ENCODE measurements at regions not wholly inside any gene's neighbourhood (a gene's known extent, or its start where the extent isn't known, plus 50 kb on each side); places are given as distances from the start of the nearest gene placed in this dataset.

DNA sequence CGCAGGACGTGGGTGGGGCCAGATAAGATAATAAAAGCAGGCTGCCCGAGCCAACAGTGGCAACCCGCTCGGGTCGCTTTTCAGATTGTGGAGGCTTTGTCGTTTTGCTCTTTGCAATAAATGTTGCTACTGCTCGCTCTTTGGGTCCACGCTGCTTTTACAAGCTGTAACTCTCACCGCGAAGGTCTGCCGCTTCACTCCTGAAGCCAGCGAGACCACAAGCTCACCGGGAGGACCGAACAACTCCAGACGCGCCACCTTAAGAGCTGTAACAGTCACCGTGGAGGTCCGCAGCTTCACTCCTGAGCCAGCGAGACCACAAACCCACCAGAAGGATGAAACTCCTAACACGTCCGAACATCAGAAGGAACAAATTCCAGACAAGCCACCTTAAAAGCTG, 286.6 kb upstream of the MAGI2 start:
- no peak overlapping the region for H3K9ac ChIP-seq (ENCODE audit: control insufficient read depth, insufficient read depth, low read length)
- H3K27ac ChIP-seq (ENCODE audit: control insufficient read depth, insufficient read depth) = no peak overlapping the region
- BruUV-seq (replicated peaks) = no TSS peak
- intact Hi-C loops (cut with micrococcal nuclease; ENCODE audit: unreplicated experiment) (loop anchor here (5.0 kb wide), 1 partner anchor 443 kb away; no protein-coding TSS in a partner anchor), in situ Hi-C loops (cut with MboI) (no loop called here)
- no peak overlapping the region for H3K4me2 ChIP-seq (ENCODE audit: control insufficient read depth, insufficient read depth)
- FAIRE-seq (no peak), ATAC-seq (no peak), DNase-seq (ENCODE audit: low read depth, low spot score) (no peak)
- SMC1A ChIA-PET (ENCODE audit: uncharacterized antibody, unreplicated experiment) = interaction anchor here (0.7 kb wide), 1 partner anchor 424 kb away, joined by 3 read pairs; no protein-coding TSS in a partner anchor
- no peaks in the 10 kb centered on the region for H3K4me1 ChIP-seq (ENCODE audit: control insufficient read depth, insufficient read depth, low read length)
- POLR2A ChIA-PET = no interaction called here
- 71% methylated on average over 22 of the region's 22 CpGs for WGBS (ENCODE audit: insufficient coverage, insufficient replicate concordance, low lambda C conversion rate, missing lambda C conversion rate)
- CTCF ChIA-PET = no interaction called here
- no peak overlapping the region for H3K4me3 ChIP-seq
- RAD21 ChIA-PET (ENCODE audit: unreplicated experiment) = no interaction called here
- H3K9me3 ChIP-seq (replicated peaks; ENCODE audit: control insufficient read depth, insufficient read depth, low read length) = no peaks in the 10 kb centered on the region
- no peaks in the 10 kb centered on the region for H3K79me2 ChIP-seq (ENCODE audit: control insufficient read depth, insufficient read depth, low read length)
- H4K20me1 ChIP-seq (ENCODE audit: control insufficient read depth, insufficient read depth) = no peaks in the 10 kb centered on the region
- no peaks in the 10 kb centered on the region for H3K27me3 ChIP-seq (replicated peaks in 1 of 2; ENCODE audit: control insufficient read depth in 2 of 2, insufficient read depth in 2 of 2, low read length in 1 of 2)
- H2AFZ ChIP-seq (ENCODE audit: control insufficient read depth, low read depth, low read length) = no peak overlapping the region
- H3K36me3 ChIP-seq (ENCODE audit: control insufficient read depth in 2 of 2, insufficient read depth in 2 of 2, low read length in 1 of 2) = no peaks in the 10 kb centered on the region
- TF ChIP-seq CBX3 (IDR thresholded peaks at IDR 0.05; ENCODE audit: borderline replicate concordance, low read depth) (no peak), WRNIP1 (IDR thresholded peaks at IDR 0.05; ENCODE audit: borderline replicate concordance, low read depth, low read length) (no peak), FOS (IDR thresholded peaks at IDR 0.05; ENCODE audit: borderline replicate concordance, extremely low read depth, insufficient read length) (no peak), TARDBP (IDR thresholded peaks at IDR 0.05; ENCODE audit: borderline replicate concordance) (no peak), TCF7 (IDR thresholded peaks at IDR 0.05; ENCODE audit: borderline replicate concordance) (no peak), EED (IDR thresholded peaks at IDR 0.05; ENCODE audit: low read depth) (no peak), SREBF1 (IDR thresholded peaks at IDR 0.05; ENCODE audit: low read length) (no peak), ZBED1 (IDR thresholded peaks at IDR 0.05; ENCODE audit: borderline replicate concordance) (no peak), HDGF (IDR thresholded peaks at IDR 0.05) (no peak), ZNF207 (IDR thresholded peaks at IDR 0.05; ENCODE audit: borderline replicate concordance) (no peak), ZBTB4 (CRISPR knock-in tag; IDR thresholded peaks at IDR 0.05) (no peak), ZNF384 (IDR thresholded peaks at IDR 0.05; ENCODE audit: borderline replicate concordance, low read depth, low read length) (no peak), SP1 (IDR thresholded peaks at IDR 0.05; ENCODE audit: low read depth, low read length) (no peak)
- TF ChIP-seq, protein P1, sequence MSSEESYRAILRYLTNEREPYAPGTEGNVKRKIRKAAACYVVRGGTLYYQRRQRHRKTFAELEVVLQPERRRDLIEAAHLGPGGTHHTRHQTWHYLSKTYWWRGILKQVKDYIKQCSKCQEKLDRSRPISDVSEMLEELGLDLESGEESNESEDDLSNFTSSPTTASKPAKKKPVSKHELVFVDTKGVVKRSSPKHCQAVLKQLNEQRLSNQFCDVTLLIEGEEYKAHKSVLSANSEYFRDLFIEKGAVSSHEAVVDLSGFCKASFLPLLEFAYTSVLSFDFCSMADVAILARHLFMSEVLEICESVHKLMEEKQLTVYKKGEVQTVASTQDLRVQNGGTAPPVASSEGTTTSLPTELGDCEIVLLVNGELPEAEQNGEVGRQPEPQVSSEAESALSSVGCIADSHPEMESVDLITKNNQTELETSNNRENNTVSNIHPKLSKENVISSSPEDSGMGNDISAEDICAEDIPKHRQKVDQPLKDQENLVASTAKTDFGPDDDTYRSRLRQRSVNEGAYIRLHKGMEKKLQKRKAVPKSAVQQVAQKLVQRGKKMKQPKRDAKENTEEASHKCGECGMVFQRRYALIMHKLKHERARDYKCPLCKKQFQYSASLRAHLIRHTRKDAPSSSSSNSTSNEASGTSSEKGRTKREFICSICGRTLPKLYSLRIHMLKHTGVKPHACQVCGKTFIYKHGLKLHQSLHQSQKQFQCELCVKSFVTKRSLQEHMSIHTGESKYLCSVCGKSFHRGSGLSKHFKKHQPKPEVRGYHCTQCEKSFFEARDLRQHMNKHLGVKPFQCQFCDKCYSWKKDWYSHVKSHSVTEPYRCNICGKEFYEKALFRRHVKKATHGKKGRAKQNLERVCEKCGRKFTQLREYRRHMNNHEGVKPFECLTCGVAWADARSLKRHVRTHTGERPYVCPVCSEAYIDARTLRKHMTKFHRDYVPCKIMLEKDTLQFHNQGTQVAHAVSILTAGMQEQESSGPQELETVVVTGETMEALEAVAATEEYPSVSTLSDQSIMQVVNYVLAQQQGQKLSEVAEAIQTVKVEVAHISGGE (CRISPR knock-in tag; IDR thresholded peaks at IDR 0.05) = no peak
- TF ChIP-seq, protein P2, sequence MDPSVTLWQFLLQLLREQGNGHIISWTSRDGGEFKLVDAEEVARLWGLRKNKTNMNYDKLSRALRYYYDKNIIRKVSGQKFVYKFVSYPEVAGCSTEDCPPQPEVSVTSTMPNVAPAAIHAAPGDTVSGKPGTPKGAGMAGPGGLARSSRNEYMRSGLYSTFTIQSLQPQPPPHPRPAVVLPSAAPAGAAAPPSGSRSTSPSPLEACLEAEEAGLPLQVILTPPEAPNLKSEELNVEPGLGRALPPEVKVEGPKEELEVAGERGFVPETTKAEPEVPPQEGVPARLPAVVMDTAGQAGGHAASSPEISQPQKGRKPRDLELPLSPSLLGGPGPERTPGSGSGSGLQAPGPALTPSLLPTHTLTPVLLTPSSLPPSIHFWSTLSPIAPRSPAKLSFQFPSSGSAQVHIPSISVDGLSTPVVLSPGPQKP (IDR thresholded peaks at IDR 0.05; ENCODE audit: low read depth, low read length) = no peak
